ENCODE measurements at regions not wholly inside any gene's neighbourhood (a gene's known extent, or its start where the extent isn't known, plus 50 kb on each side); places are given as distances from the start of the nearest gene placed in this dataset.
"Not testable (repeated sequence)": the region's sequence is repeated elsewhere in the genome, so short reads cannot be mapped to it uniquely, and the experiment has no call there.

DNA sequence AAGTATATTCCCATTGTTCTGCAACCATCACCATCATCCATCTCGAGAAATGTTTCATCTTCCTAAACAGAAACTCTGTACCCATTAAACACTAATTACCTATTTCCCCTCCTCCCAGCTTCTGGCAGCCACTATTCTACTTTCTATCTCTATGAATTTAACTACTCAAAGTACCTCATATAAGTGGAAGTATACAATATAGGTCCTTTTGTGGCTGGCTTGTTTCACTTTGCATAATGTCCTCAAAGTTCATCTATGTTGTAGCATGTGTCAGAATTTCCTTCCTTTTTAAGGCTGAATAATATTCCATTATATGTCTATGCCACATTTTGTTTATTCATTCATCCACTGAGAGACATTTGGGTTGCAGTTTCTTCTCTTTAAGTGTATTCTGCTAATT is 159.4 kb downstream of the KCNRG start:
- TF ChIP-seq POLR2A (IDR thresholded peaks at IDR 0.05) = no peak
- TF ChIP-seq CTCF (IDR thresholded peaks at IDR 0.05) = no peak

GRCh38 chr13:50179977-50180376 is 164.7 kb downstream of the KCNRG start:
- no peaks in the 10 kb centered on the region for H3K9me3 ChIP-seq
- no peaks in the 10 kb centered on the region for H3K4me1 ChIP-seq
- WGBS, 4 donors = 0 to 97% (median 92%) methylated on average over 1 of the region's 1 CpG
- no peaks in the 10 kb centered on the region for H3K27me3 ChIP-seq
- no peak for TF ChIP-seq CTCF (IDR thresholded peaks at IDR 0.05)
- no peak for TF ChIP-seq POLR2A (IDR thresholded peaks at IDR 0.05)
- no peak overlapping the region for H3K4me3 ChIP-seq
- intact Hi-C loops (cut with DNase I) = loop anchor here in 4 of 10 donors (10.0 kb wide), 2 partner anchors 355 to 625 kb away; no protein-coding TSS in a partner anchor
- DNase-seq (no peak), ATAC-seq (no peak)
- no peak overlapping the region for H3K27ac ChIP-seq
- H3K36me3 ChIP-seq = no peaks in the 10 kb centered on the region

More for the DNA sequence above, 159.4 kb downstream of the KCNRG start:
- no peak overlapping the region for H3K4me3 ChIP-seq
- no peaks in the 10 kb centered on the region for H3K36me3 ChIP-seq
- peaks cover 0 to 4% (median 0%) of the 10 kb centered on the region in 12 donors for H3K4me1 ChIP-seq
- H3K27ac ChIP-seq = no peak overlapping the region
- no peaks in the 10 kb centered on the region for H3K27me3 ChIP-seq
- H3K9me3 ChIP-seq = no peaks in the 10 kb centered on the region
- DNase-seq (no peak), ATAC-seq (no peak)
- intact Hi-C loops (cut with DNase I) = loop anchor here in 4 of 10 donors (10.0 kb wide), 2 partner anchors 360 to 630 kb away; no protein-coding TSS in a partner anchor
- whole genome bisulfite sequencing, 4 donors = 96 to 100% (median 97%) methylated on average over 1 of the region's 1 CpG

DNA sequence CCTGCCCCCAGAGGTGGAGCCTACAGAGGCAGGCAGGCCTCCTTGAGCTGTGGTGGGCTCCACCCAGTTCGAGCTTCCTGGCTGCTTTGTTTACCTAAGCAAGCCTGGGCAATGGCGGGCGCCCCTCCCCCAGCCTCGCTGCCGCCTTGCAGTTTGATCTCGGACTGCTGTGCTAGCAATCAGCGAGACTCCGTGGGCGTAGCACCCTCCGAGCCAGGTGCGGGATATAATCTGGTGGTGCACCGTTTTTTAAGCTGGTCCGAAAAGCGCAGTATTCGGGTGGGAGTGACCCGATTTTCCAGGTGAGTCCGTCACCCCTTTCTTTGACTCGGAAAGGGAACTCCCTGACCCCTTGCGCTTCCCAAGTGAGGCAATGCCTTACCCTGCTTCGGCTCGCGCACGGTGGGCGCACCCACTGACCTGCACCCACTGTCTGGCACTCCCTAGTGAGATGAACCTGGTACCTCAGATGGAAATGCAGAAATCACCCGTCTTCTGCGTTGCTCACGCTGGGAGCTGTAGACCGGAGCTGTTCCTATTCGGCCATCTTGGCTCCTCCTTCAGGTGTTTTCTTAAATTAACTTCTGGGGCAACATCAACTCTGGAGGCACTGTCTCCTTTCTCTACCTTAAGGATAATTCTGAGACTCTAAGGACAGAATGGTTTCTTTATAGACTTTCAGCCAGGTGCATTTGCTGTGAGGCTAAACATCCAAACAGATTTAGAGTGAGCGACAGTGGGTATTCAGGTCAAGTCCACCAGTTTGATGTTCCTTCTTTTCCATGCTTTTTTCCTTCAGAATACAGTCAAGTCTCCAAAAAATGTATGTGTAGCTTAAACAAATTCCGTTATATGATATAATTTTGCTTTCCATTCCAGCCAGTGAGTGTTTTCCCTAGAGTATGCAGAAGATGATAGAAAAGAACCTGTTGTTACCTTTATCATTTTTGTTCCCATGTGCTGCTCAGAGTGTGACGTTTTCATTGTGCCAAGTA is 170.8 kb downstream of the KCNRG start:
- H3K27me3 ChIP-seq; DNase-seq; H3K4me3 ChIP-seq; intact Hi-C loops (cut with DNase I); H3K27ac ChIP-seq; ATAC-seq; H3K36me3 ChIP-seq; H3K9me3 ChIP-seq; H3K4me1 ChIP-seq: not testable (repeated sequence)
- whole genome bisulfite sequencing, 4 donors = 81 to 95% (median 85%) methylated on average over 8 to 31 of the region's 32 CpGs

DNA sequence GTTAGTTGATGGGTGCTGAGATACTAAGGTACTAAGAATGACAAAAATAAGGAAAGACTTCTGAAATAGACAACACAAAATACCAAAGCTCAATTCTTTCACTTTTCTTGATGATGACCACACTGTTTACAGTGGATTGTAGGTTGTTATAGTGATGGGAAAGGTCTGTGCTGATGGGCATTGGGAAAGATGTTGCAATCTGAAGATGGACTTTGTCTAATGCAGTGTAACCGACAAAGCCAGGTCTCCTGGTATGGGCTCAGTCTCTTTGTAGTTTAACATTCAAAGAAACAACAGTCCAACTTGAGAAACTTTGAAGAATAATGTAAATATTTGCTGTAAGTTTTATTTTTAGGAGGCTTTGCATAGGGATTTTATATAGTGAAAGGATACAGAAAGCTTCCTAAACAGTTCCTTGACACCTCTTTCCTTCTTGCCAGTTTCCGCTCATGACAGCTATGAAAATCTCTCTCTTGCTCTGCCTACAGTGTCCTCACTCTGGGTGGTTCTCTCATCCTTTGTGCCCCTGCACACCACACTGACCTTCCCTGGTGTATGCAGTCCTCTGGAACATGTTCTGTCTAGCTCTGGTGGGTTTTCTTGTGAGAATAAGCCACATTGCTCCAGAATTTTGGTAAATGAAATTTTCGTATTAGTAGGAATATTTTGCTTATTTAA is 172.2 kb downstream of the KCNRG start:
- no peak overlapping the region for H3K4me3 ChIP-seq
- intact Hi-C loops (cut with DNase I) = no loop called here
- no peaks in the 10 kb centered on the region for H3K27me3 ChIP-seq
- ATAC-seq (no peak), DNase-seq (no peak)
- TF ChIP-seq CTCF (IDR thresholded peaks at IDR 0.05) = no peak
- no peak for TF ChIP-seq POLR2A (IDR thresholded peaks at IDR 0.05)
- H3K27ac ChIP-seq = no peak overlapping the region
- no peaks in the 10 kb centered on the region for H3K4me1 ChIP-seq
- no peaks in the 10 kb centered on the region for H3K36me3 ChIP-seq
- H3K9me3 ChIP-seq = no peaks in the 10 kb centered on the region
- 89 to 99% (median 97%) methylated on average over 3 of the region's 3 CpGs for WGBS, 4 donors

All from heart left ventricle (tissue), 16 donors.